ENCODE measurements at regions not wholly inside any gene's neighbourhood (a gene's known extent, or its start where the extent isn't known, plus 50 kb on each side); places are given as distances from the start of the nearest gene placed in this dataset.
A peak's percentile ranks its signal among the peaks of the same experiment; 100 is the strongest.

DNA sequence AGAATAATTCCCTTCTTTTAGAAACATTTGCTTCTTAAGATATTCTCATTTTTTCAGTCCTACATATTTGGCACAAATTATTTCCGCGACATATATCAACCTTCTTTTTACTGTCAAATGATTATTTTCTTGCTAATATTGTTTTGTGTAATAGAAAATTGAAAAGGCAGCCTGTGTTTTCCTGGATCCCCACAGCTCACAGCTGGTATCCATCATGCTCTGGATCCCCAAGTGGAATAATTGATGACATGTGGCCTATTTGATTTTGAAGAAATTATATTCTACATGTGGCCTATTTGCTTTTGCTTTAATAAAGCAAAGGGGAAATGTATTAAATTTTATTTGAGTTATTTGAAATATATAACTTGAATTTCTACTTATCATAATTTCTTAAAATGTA is 199.4 kb upstream of the LUZP2 start:
- no peak overlapping the region for H3K4me3 ChIP-seq (ENCODE audit: low read depth, low read length, poor library complexity, severe bottlenecking)
- peak overlapping the region; percentile 15 for H3K27ac ChIP-seq (ENCODE audit: low read depth, low read length, poor library complexity, severe bottlenecking)
- BruUV-seq (replicated peaks), result no TSS peak
- DNase-seq (ENCODE audit: low spot score), result peak; percentile 45
- H3K4me1 ChIP-seq (ENCODE audit: insufficient read depth, low read length, poor library complexity, severe bottlenecking), result peaks cover 9% of the 10 kb centered on the region
- ChIA-PET POLR2A (ENCODE audit: low non-redundant PET) (interaction anchor here (0.6 kb wide), 1 partner anchor 20 kb away, joined by 4 read pairs; no protein-coding TSS in a partner anchor), CTCF (no interaction called here)
- no peaks in the 10 kb centered on the region for H3K27me3 ChIP-seq (replicated peaks; ENCODE audit: insufficient read depth, low read depth, low read length, poor library complexity)
- intact Hi-C loops (cut with micrococcal nuclease; ENCODE audit: unreplicated experiment), result no loop called here
- no peak for TF ChIP-seq CTCF (conservative IDR thresholded peaks at IDR 0.05; ENCODE audit: low read depth, low read length)
- TF ChIP-seq EZH2 (IDR thresholded peaks at IDR 0.05; ENCODE audit: borderline replicate concordance, low read depth, low read length, poor library complexity, severe bottlenecking), result no peak
- H3K9me3 ChIP-seq (ENCODE audit: low read depth, low read length, poor library complexity, severe bottlenecking), result no peaks in the 10 kb centered on the region
- no peaks in the 10 kb centered on the region for H3K36me3 ChIP-seq (ENCODE audit: insufficient read depth, low read length, poor library complexity, severe bottlenecking)

- POLR2A ChIA-PET (ENCODE audit: low non-redundant PET), result interaction anchor here (0.6 kb wide), 1 partner anchor 19 kb away, joined by 4 read pairs; no protein-coding TSS in a partner anchor
- H3K27ac ChIP-seq (ENCODE audit: low read depth, low read length, poor library complexity, severe bottlenecking), result peak overlapping the region; percentile 30
- no TSS peak for BruUV-seq (replicated peaks)
- H3K27me3 ChIP-seq (replicated peaks; ENCODE audit: insufficient read depth, low read depth, low read length, poor library complexity), result no peaks in the 10 kb centered on the region
- CTCF ChIA-PET, result no interaction called here
- H3K4me1 ChIP-seq (ENCODE audit: insufficient read depth, low read length, poor library complexity, severe bottlenecking), result peaks cover 9% of the 10 kb centered on the region
- peak; percentile 76 for DNase-seq (ENCODE audit: low spot score)
- TF ChIP-seq CTCF (conservative IDR thresholded peaks at IDR 0.05; ENCODE audit: low read depth, low read length) (no peak), EZH2 (IDR thresholded peaks at IDR 0.05; ENCODE audit: borderline replicate concordance, low read depth, low read length, poor library complexity, severe bottlenecking) (no peak)
- H3K36me3 ChIP-seq (ENCODE audit: insufficient read depth, low read length, poor library complexity, severe bottlenecking), result no peaks in the 10 kb centered on the region
- no peaks in the 10 kb centered on the region for H3K9me3 ChIP-seq (ENCODE audit: low read depth, low read length, poor library complexity, severe bottlenecking)
- no peak overlapping the region for H3K4me3 ChIP-seq (ENCODE audit: low read depth, low read length, poor library complexity, severe bottlenecking)
- intact Hi-C loops (cut with micrococcal nuclease; ENCODE audit: unreplicated experiment), result no loop called here
Measured at GRCh38 chr11:24298146-24298545, 198.7 kb upstream of the LUZP2 start.

DNA sequence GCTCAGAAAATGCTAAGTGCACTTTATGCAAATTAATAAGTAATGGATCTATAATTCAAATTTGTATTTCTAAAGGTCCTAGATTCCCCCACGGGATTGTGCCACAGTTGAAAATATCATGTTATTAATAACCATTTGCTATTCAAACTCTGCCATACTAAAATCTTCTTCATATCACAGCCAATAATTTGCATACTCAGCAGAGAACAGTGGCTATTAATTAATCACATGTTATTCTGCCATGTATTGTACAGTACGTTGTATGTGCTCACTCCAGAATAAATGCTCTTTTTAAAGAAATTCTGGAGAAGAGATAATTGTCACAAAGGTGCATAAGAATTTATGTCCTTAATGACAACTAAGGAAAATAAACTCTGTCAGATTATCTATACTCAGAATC is 184.9 kb upstream of the LUZP2 start:
- intact Hi-C loops (cut with micrococcal nuclease; ENCODE audit: unreplicated experiment), result no loop called here
- H3K27me3 ChIP-seq (replicated peaks; ENCODE audit: insufficient read depth, low read depth, low read length, poor library complexity), result no peaks in the 10 kb centered on the region
- no peaks in the 10 kb centered on the region for H3K36me3 ChIP-seq (ENCODE audit: insufficient read depth, low read length, poor library complexity, severe bottlenecking)
- POLR2A ChIA-PET (ENCODE audit: low non-redundant PET), result no interaction called here
- no peak for TF ChIP-seq EZH2 (IDR thresholded peaks at IDR 0.05; ENCODE audit: borderline replicate concordance, low read depth, low read length, poor library complexity, severe bottlenecking)
- no peak for TF ChIP-seq CTCF (conservative IDR thresholded peaks at IDR 0.05; ENCODE audit: low read depth, low read length)
- H3K27ac ChIP-seq (ENCODE audit: low read depth, low read length, poor library complexity, severe bottlenecking), result no peak overlapping the region
- no TSS peak for BruUV-seq (replicated peaks)
- no peak for DNase-seq (ENCODE audit: low spot score)
- H3K4me1 ChIP-seq (ENCODE audit: insufficient read depth, low read length, poor library complexity, severe bottlenecking), result no peaks in the 10 kb centered on the region
- H3K9me3 ChIP-seq (ENCODE audit: low read depth, low read length, poor library complexity, severe bottlenecking), result peaks cover 11% of the 10 kb centered on the region
- no peak overlapping the region for H3K4me3 ChIP-seq (ENCODE audit: low read depth, low read length, poor library complexity, severe bottlenecking)
- CTCF ChIA-PET, result no interaction called here
